Neutrophil (primary cell): ENCODE measurements at regions not wholly inside any gene's neighbourhood (a gene's known extent, or its start where the extent isn't known, plus 50 kb on each side); places are given as distances from the start of the nearest gene placed in this dataset.

Experiments used
- H3K27ac ChIP-seq: fragments of 200-600 bp; sonication (generic); 2 replicates; pipeline ENCODE4 v1.5.1; 2016; ENCODE audit warnings: mild to moderate bottlenecking, moderate library complexity
- H3K27me3 ChIP-seq: fragments of 200-600 bp; sonication (generic); 2 replicates; pipeline ENCODE4 v1.6.0; 2016; ENCODE audit warnings: mild to moderate bottlenecking
- H3K36me3 ChIP-seq: fragments of 200-600 bp; sonication (generic); 2 replicates; pipeline ENCODE4 v1.5.1; 2017
- H3K4me1 ChIP-seq, 2 experiments: fragments of 200-600 bp in 1 of 2; sonication (generic) in 1 of 2; 1 replicate in 1 of 2; 2 replicates in 1 of 2; pipeline versions ENCODE4 v1.5.1 to v1.6.1; 2013 to 2016; ENCODE audit warnings: low read depth in 1 of 2, low read length in 1 of 2, mild to moderate bottlenecking in 1 of 2, moderate library complexity in 1 of 2; ENCODE audit not compliant: control insufficient read depth in 1 of 2, insufficient read depth in 1 of 2
- H3K4me3 ChIP-seq, 2 experiments: fragments of 200-600 bp in 1 of 2; sonication (generic) in 1 of 2; 1 replicate in 1 of 2; 2 replicates in 1 of 2; pipeline ENCODE4 v1.5.1; 2013 to 2016; ENCODE audit warnings: low read depth in 1 of 2, low read length in 1 of 2, mild to moderate bottlenecking in 1 of 2, moderate library complexity in 1 of 2
- H3K9me3 ChIP-seq: fragments of 200-600 bp; sonication (generic); 2 replicates; pipeline ENCODE4 v1.5.1; 2016
- CTCF ChIP-seq: fragments of 200-600 bp; sonication (generic); IDR thresholded peaks from 2 replicates; pipeline ENCODE4 v1.5.1; 2016; ENCODE audit warnings: antibody characterized with exemption

- Histone ChIP-seq H3K9me3 (no peaks in the 10 kb centered on the region), H3K27me3 (no peaks in the 10 kb centered on the region), H3K27ac (no peak overlapping the region), H3K4me3 (no peak overlapping the region), H3K36me3 (no peaks in the 10 kb centered on the region), H3K4me1 (no peaks in the 10 kb centered on the region)
- TF ChIP-seq CTCF: no peak
Observed at GRCh38 chr16:55078153-55078552, 147.5 kb downstream of the IRX5 start.

DNA sequence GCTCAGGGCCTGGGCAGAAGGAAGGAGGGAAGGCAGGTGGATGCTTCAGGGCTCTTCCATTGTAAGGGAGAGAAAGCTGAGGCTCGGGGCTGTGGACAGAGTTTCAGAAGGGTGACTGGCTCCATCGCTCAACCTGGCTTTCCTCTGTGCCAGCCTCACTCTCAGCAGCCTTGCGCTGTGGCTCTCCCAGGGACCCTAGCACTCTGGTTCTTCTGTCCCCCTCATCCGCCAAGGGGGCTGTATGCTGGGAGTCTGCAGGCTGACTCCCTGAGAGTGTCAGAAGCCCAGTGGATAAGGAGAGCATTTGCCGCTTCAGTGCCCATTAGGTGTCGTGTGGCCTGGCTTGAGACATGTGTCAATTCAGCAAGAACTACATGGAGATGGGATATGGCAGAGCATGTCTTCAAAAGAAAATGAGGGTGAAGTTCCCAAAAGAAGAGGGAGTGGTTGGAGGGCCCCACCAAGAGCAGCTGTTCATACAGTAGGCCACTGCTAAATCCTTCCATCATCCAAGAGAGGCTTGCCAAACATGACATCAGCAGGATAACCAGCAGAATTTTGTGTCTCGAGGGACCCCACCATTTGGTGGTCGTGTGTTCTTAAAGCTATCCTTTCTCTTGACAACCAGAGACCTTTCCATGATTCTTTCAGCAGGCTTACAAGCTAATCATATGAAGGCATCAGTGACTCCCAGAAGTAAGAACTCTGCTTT is 148.2 kb downstream of the IRX5 start:
- no peak overlapping the region for H3K27ac ChIP-seq
- TF ChIP-seq CTCF: no peak
- no peaks in the 10 kb centered on the region for H3K9me3 ChIP-seq
- no peaks in the 10 kb centered on the region for H3K4me1 ChIP-seq
- no peaks in the 10 kb centered on the region for H3K27me3 ChIP-seq
- no peak overlapping the region for H3K4me3 ChIP-seq
- no peaks in the 10 kb centered on the region for H3K36me3 ChIP-seq

DNA sequence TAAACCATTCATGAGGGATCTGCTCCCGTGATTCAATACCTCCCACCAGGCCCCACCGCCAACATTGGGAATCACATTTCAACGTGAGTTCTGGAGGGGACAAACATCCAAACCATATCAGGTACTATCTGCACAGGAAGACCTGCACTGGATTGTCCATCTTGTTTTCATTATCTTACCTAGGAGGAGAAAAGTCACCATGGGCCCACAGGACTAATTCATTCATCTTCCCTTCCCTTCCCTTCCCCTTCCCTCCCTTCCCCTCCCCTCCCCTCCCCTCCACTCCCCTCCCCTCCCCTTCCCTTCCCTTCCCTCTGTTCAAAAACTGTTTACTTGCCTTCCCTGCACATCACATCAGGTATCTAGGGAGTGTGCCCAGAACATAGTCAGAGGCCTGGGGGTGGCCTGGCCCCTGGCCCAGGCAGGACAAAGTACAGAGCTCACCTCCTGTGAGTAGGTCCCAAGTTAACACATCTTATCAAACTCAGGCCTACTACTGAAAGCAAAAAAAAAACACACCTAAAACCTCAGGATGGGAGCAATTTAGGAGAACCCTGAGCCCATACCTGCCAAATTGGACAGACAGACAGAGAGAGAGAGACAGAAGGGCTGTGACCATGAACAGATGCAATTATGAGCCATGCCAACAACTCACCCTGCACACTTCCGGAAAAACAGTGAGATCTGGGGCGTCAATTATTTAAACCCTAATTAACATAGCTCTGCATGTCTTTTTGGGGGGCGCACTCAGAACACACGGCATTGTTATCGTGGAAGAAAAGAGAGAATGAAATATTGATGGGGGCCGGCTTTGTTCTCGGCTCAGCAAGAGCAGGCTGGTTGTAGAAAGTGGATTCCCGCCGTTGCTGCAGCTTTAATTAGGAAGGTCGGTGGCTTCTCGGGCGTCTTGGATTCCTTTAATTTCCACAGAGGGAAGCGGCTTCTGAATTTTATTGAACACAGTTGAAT is 151.2 kb downstream of the IRX5 start:
- Histone ChIP-seq H3K27me3 (no peaks in the 10 kb centered on the region), H3K27ac (no peak overlapping the region), H3K4me1 (no peaks in the 10 kb centered on the region), H3K4me3 (no peak overlapping the region), H3K36me3 (no peaks in the 10 kb centered on the region), H3K9me3 (no peaks in the 10 kb centered on the region)
- TF ChIP-seq CTCF: no peak

DNA sequence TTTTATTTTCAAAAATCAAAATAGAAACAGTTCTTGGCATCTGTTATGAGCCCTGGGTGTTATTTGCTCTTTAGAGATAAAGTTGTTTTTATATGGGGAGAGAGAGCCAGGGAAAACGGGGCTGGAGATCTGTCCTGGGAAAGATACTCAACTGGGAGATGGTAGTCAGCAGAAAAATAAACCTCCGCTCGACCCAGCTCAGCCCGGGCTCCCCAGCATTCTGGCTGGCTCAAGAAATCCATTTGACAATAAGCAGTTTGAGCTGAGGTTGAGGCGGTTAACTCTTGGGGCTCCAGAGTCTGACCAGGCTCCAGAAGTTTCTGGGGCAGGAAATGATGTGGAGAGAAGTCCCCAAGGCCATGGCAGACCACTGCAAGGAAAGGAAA is 151.9 kb downstream of the IRX5 start:
- H3K4me3 ChIP-seq: no peak overlapping the region
- H3K4me1 ChIP-seq: no peaks in the 10 kb centered on the region
- H3K36me3 ChIP-seq: no peaks in the 10 kb centered on the region
- H3K27me3 ChIP-seq: no peaks in the 10 kb centered on the region
- TF ChIP-seq CTCF: no peak
- H3K9me3 ChIP-seq: no peaks in the 10 kb centered on the region
- H3K27ac ChIP-seq: no peak overlapping the region

DNA sequence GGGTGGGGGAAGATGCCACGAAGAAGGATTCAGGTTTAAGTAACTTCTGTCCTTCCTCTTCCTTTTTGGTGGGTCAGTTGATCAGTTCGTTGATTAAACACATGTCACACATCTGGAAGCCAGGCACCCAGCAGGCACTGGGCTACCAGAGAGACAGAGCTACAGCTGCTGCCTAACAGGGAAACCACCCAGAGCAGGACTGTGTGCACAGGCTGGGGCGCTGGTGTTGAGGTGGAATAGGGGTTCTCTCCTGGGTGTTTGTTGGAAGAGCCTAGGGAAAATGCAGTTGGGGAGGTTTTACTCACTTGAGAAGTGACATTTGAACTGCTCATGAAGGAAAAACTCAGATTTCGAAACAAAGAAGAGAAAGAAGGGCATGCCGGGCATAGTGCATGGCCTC is 152.4 kb downstream of the IRX5 start:
- TF ChIP-seq CTCF: no peak
- no peaks in the 10 kb centered on the region for H3K36me3 ChIP-seq
- no peak overlapping the region for H3K27ac ChIP-seq
- no peaks in the 10 kb centered on the region for H3K27me3 ChIP-seq
- H3K4me1 ChIP-seq: no peaks in the 10 kb centered on the region
- no peak overlapping the region for H3K4me3 ChIP-seq
- no peaks in the 10 kb centered on the region for H3K9me3 ChIP-seq
